GM23248 (cell line): ENCODE measurements at regions not wholly inside any gene's neighbourhood (a gene's known extent, or its start where the extent isn't known, plus 50 kb on each side); places are given as distances from the start of the nearest gene placed in this dataset.

Experiments used
- DNase-seq: peaks from one replicate; pipeline ENCODE4 v3.0.0-alpha.2; 2015
- H2AFZ ChIP-seq: fragments of 200-600 bp; sonication (generic); 2 replicates; pipeline ENCODE4 v1.6.1; 2016; ENCODE audit warnings: antibody characterized with exemption
- H3F3A ChIP-seq: fragments of 200-600 bp; sonication (generic); 2 replicates; pipeline ENCODE4 v1.6.1; 2016; ENCODE audit warnings: mild to moderate bottlenecking, antibody characterized with exemption, mixed run types; ENCODE audit not compliant: insufficient read depth
- H3K27ac ChIP-seq: fragments of 200-600 bp; sonication (generic); 2 replicates; pipeline ENCODE4 v1.5.1; 2016; ENCODE audit warnings: mild to moderate bottlenecking
- H3K27me3 ChIP-seq: fragments of 200-600 bp; sonication (generic); replicated peaks from 2 replicates; pipeline ENCODE4 v1.6.1; 2016; ENCODE audit warnings: mild to moderate bottlenecking; ENCODE audit not compliant: insufficient read depth
- H3K36me3 ChIP-seq: fragments of 200-600 bp; sonication (generic); 2 replicates; pipeline ENCODE4 v1.6.1; 2016; ENCODE audit warnings: low read depth, mild to moderate bottlenecking
- H3K4me1 ChIP-seq: fragments of 200-600 bp; sonication (generic); 2 replicates; pipeline ENCODE4 v1.6.1; 2016; ENCODE audit warnings: mild to moderate bottlenecking; ENCODE audit not compliant: insufficient read depth
- H3K4me2 ChIP-seq: fragments of 200-600 bp; sonication (generic); one replicate; pipeline ENCODE4 v1.6.1; 2016; ENCODE audit warnings: mild to moderate bottlenecking; ENCODE audit not compliant: unreplicated experiment
- H3K4me3 ChIP-seq: fragments of 200-600 bp; sonication (generic); 2 replicates; pipeline ENCODE4 v1.5.1; 2016; ENCODE audit warnings: mild to moderate bottlenecking
- H3K79me2 ChIP-seq: fragments of 200-600 bp; sonication (generic); 2 replicates; pipeline ENCODE4 v1.6.1; 2016; ENCODE audit warnings: mild to moderate bottlenecking; ENCODE audit not compliant: insufficient read depth
- H3K9ac ChIP-seq: fragments of 200-600 bp; sonication (generic); 2 replicates; pipeline ENCODE4 v1.6.1; 2016; ENCODE audit warnings: mild to moderate bottlenecking
- H3K9me2 ChIP-seq: fragments of 200-600 bp; sonication (generic); 2 replicates; pipeline ENCODE4 v1.6.1; 2016; ENCODE audit warnings: mixed run types, mild to moderate bottlenecking, moderate library complexity; ENCODE audit not compliant: insufficient read depth
- H3K9me3 ChIP-seq: fragments of 200-600 bp; sonication (generic); one replicate; pipeline ENCODE4 v1.6.1; 2017; ENCODE audit warnings: low read depth
- H4K20me1 ChIP-seq: fragments of 200-600 bp; sonication (generic); 2 replicates; pipeline ENCODE4 v1.6.0; 2016; ENCODE audit not compliant: insufficient read depth
- EZH2 ChIP-seq: fragments of 200-600 bp; sonication (generic); IDR thresholded peaks from 2 replicates; pipeline ENCODE4 v1.6.1; 2018; ENCODE audit warnings: antibody characterized with exemption, mild to moderate bottlenecking; ENCODE audit not compliant: insufficient read depth, poor library complexity, severe bottlenecking
- EZH2phosphoT487 ChIP-seq: fragments of 200-600 bp; sonication (generic); IDR thresholded peaks from 2 replicates; pipeline ENCODE4 v1.6.1; 2018; ENCODE audit warnings: antibody characterized with exemption, moderate library complexity, mild to moderate bottlenecking, low read depth; ENCODE audit not compliant: insufficient read depth
- WGBS, 2 experiments: methylation state at CpG; one replicate each; pipeline ENCODE4 v1.1.6; 2015 to 2017; ENCODE audit warnings: low lambda C conversion rate in 2 of 2, low coverage in 1 of 2; ENCODE audit errors: missing lambda C conversion rate in 2 of 2; 5-methylcytosine and 5-hydroxymethylcytosine counted together
- in situ Hi-C: fragments of 300-500 bp; cut with MboI; formaldehyde crosslinking; loops from 2 replicates; pipeline ENCODE4 v1.15.0; 2020

- Histone ChIP-seq H3K27ac (no peak overlapping the region), H3K9me3 (no peaks in the 10 kb centered on the region), H3K9me2 (no peaks in the 10 kb centered on the region), H4K20me1 (no peaks in the 10 kb centered on the region), H3K4me3 (no peak overlapping the region), H2AFZ (no peak overlapping the region), H3K9ac (no peak overlapping the region), H3K27me3 (no peaks in the 10 kb centered on the region), H3K4me2 (no peak overlapping the region), H3F3A (no peaks in the 10 kb centered on the region), H3K4me1 (no peaks in the 10 kb centered on the region), H3K36me3 (no peaks in the 10 kb centered on the region), H3K79me2 (no peaks in the 10 kb centered on the region)
- TF ChIP-seq EZH2 = no peak
- DNase-seq = no peak
- in situ Hi-C loops = no loop called here
- 21 to 28% methylated on average over 2 of the region's 2 CpGs for WGBS, 2 experiments
Observed at GRCh38 chr14:87838931-87839330, 154.1 kb downstream of the GALC start.

GRCh38 chr14:87837296-87837695, 155.7 kb downstream of the GALC start:
- H3K4me1 ChIP-seq = no peaks in the 10 kb centered on the region
- no peak overlapping the region for H2AFZ ChIP-seq
- no peak overlapping the region for H3K4me2 ChIP-seq
- no peaks in the 10 kb centered on the region for H3K27me3 ChIP-seq
- 40 to 67% methylated on average over 1 of the region's 1 CpG for WGBS, 2 experiments
- H3K9ac ChIP-seq = no peak overlapping the region
- no peak overlapping the region for H3K27ac ChIP-seq
- no peaks in the 10 kb centered on the region for H3F3A ChIP-seq
- no peak for TF ChIP-seq EZH2phosphoT487
- no peak for TF ChIP-seq EZH2
- in situ Hi-C loops = no loop called here
- no peaks in the 10 kb centered on the region for H3K36me3 ChIP-seq
- H3K9me2 ChIP-seq = no peaks in the 10 kb centered on the region
- no peaks in the 10 kb centered on the region for H3K9me3 ChIP-seq
- H3K4me3 ChIP-seq = no peak overlapping the region
- H3K79me2 ChIP-seq = no peaks in the 10 kb centered on the region
- no peaks in the 10 kb centered on the region for H4K20me1 ChIP-seq
- no peak for DNase-seq

- no peaks in the 10 kb centered on the region for H3K9me3 ChIP-seq
- no peaks in the 10 kb centered on the region for H3K36me3 ChIP-seq
- H3K4me1 ChIP-seq = no peaks in the 10 kb centered on the region
- TF ChIP-seq EZH2 = no peak
- no peak for TF ChIP-seq EZH2phosphoT487
- no peak overlapping the region for H3K9ac ChIP-seq
- no peak overlapping the region for H2AFZ ChIP-seq
- no peaks in the 10 kb centered on the region for H3K9me2 ChIP-seq
- 15 to 53% methylated on average over 1 of the region's 1 CpG for WGBS, 2 experiments
- no peak overlapping the region for H3K4me2 ChIP-seq
- no peak for DNase-seq
- H3F3A ChIP-seq = no peaks in the 10 kb centered on the region
- no peaks in the 10 kb centered on the region for H3K27me3 ChIP-seq
- H4K20me1 ChIP-seq = no peaks in the 10 kb centered on the region
- in situ Hi-C loops = no loop called here
- no peak overlapping the region for H3K27ac ChIP-seq
- H3K4me3 ChIP-seq = no peak overlapping the region
- no peaks in the 10 kb centered on the region for H3K79me2 ChIP-seq
Observed at GRCh38 chr14:87834594-87834993, 158.4 kb downstream of the GALC start.

GRCh38 chr14:87833026-87833425, 160.0 kb downstream of the GALC start:
- no peak overlapping the region for H2AFZ ChIP-seq
- no peak overlapping the region for H3K9ac ChIP-seq
- WGBS, 2 experiments = 13 to 39% methylated on average over 1 of the region's 1 CpG
- DNase-seq = no peak
- no peaks in the 10 kb centered on the region for H3K4me1 ChIP-seq
- no peaks in the 10 kb centered on the region for H4K20me1 ChIP-seq
- no peaks in the 10 kb centered on the region for H3K36me3 ChIP-seq
- no peaks in the 10 kb centered on the region for H3K27me3 ChIP-seq
- no peaks in the 10 kb centered on the region for H3K9me2 ChIP-seq
- H3F3A ChIP-seq = no peaks in the 10 kb centered on the region
- no peak overlapping the region for H3K4me3 ChIP-seq
- no peak overlapping the region for H3K4me2 ChIP-seq
- H3K79me2 ChIP-seq = no peaks in the 10 kb centered on the region
- H3K27ac ChIP-seq = no peak overlapping the region
- in situ Hi-C loops = no loop called here
- TF ChIP-seq EZH2 (no peak), EZH2phosphoT487 (no peak)
- H3K9me3 ChIP-seq = no peaks in the 10 kb centered on the region

- TF ChIP-seq EZH2 = no peak
- in situ Hi-C loops = no loop called here
- Histone ChIP-seq H4K20me1 (no peaks in the 10 kb centered on the region), H3K9ac (no peak overlapping the region), H3K9me3 (no peaks in the 10 kb centered on the region), H2AFZ (no peak overlapping the region), H3K27ac (no peak overlapping the region), H3K79me2 (no peaks in the 10 kb centered on the region), H3K4me1 (no peaks in the 10 kb centered on the region), H3F3A (no peaks in the 10 kb centered on the region), H3K4me2 (no peak overlapping the region), H3K9me2 (no peaks in the 10 kb centered on the region), H3K4me3 (no peak overlapping the region), H3K27me3 (no peaks in the 10 kb centered on the region), H3K36me3 (no peaks in the 10 kb centered on the region)
- WGBS, 2 experiments = 18 to 22% methylated on average over 2 of the region's 2 CpGs
- peak; percentile 7 for DNase-seq
Observed at GRCh38 chr14:87830443-87831096, 162.4 kb downstream of the GALC start.
